GM23338 (cell line): ENCODE measurements at regions not wholly inside any gene's neighbourhood (a gene's known extent, or its start where the extent isn't known, plus 50 kb on each side); places are given as distances from the start of the nearest gene placed in this dataset.

Experiments
- CREB1 ChIP-seq: fragments of 250-450 bp; sonication (Bioruptor Pico); IDR thresholded peaks from 2 replicates; pipeline ENCODE4 v1.5.0; 2020; ENCODE audit warnings: low read depth, mild to moderate bottlenecking, moderate library complexity
- CTCF ChIP-seq, 2 experiments: fragments of 200-600 bp in 1 of 2; sonication (generic) in 1 of 2; conservative IDR thresholded peaks; 2 replicates each; pipeline versions ENCODE4 v1.5.1 to v1.6.1; 2016 to 2017; ENCODE audit warnings: antibody characterized with exemption in 2 of 2, low read depth in 2 of 2, mild to moderate bottlenecking in 2 of 2, moderate library complexity in 1 of 2
- EZH2phosphoT487 ChIP-seq: fragments of 200-600 bp; sonication (generic); IDR thresholded peaks from one replicate; pipeline ENCODE4 v1.8.1; 2018; ENCODE audit warnings: antibody characterized with exemption; ENCODE audit not compliant: unreplicated experiment
- JUNB ChIP-seq: IDR thresholded peaks from one replicate; pipeline ENCODE4 v1.6.1; 2016; ENCODE audit warnings: antibody characterized with exemption; ENCODE audit not compliant: unreplicated experiment
- NANOG ChIP-seq: IDR thresholded peaks from 2 replicates; pipeline ENCODE4 v1.6.1; 2016; ENCODE audit warnings: antibody characterized with exemption, borderline replicate concordance
- POLR2AphosphoS5 ChIP-seq: IDR thresholded peaks from 2 replicates; pipeline ENCODE4 v1.6.1; 2016; ENCODE audit warnings: antibody characterized with exemption, low read depth
- REST ChIP-seq: IDR thresholded peaks from one replicate; pipeline ENCODE4 v1.6.1; 2018; ENCODE audit warnings: antibody characterized with exemption; ENCODE audit not compliant: unreplicated experiment
- STAT1 ChIP-seq: IDR thresholded peaks from one replicate; pipeline ENCODE4 v1.6.1; 2016; ENCODE audit warnings: antibody characterized with exemption; ENCODE audit not compliant: unreplicated experiment
- ZNF331 ChIP-seq: fragments of 250-450 bp; sonication (Bioruptor Pico); IDR thresholded peaks from 2 replicates; pipeline ENCODE4 v1.5.0; 2020; ENCODE audit warnings: low read depth, mild to moderate bottlenecking, moderate library complexity
- ZNF462 ChIP-seq: fragments of 250-450 bp; sonication (Bioruptor Pico); IDR thresholded peaks from 2 replicates; pipeline ENCODE4 v1.5.0; 2020; ENCODE audit warnings: mild to moderate bottlenecking, moderate library complexity

GRCh38 chr15:66649235-66649984, 52.6 kb upstream of the SMAD6 start (continued):
- TF ChIP-seq ZNF462 (CRISPR knock-in tag), result no peak
- TF ChIP-seq NANOG, result no peak
- TF ChIP-seq REST, result no peak
- TF ChIP-seq EZH2phosphoT487, result no peak
- no peak for TF ChIP-seq ZNF331 (CRISPR knock-in tag)
- no peak for TF ChIP-seq CREB1 (CRISPR knock-in tag)
- no peak for TF ChIP-seq JUNB
- no peak for TF ChIP-seq CTCF (conservative IDR thresholded peaks at IDR 0.05; ENCODE audit: low read depth in 2 of 2)
- TF ChIP-seq POLR2AphosphoS5, result no peak
- TF ChIP-seq STAT1, result no peak
